ENCODE measurements at regions not wholly inside any gene's neighbourhood (a gene's known extent, or its start where the extent isn't known, plus 50 kb on each side); places are given as distances from the start of the nearest gene placed in this dataset.
"Not testable (repeated sequence)": the region's sequence is repeated elsewhere in the genome, so short reads cannot be mapped to it uniquely, and the experiment has no call there.

GRCh38 chr2:103169861-103170260 lies 408.0 kb downstream of the TMEM182 start:
- no peak for DNase-seq

GRCh38 chr2:103172821-103173220 lies 411.0 kb downstream of the TMEM182 start:
- no peak for DNase-seq

- no peak for DNase-seq
Observed at GRCh38 chr2:103174711-103175110, 412.9 kb downstream of the TMEM182 start.

- no peak for DNase-seq
Observed at GRCh38 chr2:103176294-103176915, 414.6 kb downstream of the TMEM182 start.

GRCh38 chr2:103179798-103180197 lies 418.0 kb downstream of the TMEM182 start:
- DNase-seq: no peak

GRCh38 chr2:103183061-103183460 lies 421.2 kb downstream of the TMEM182 start:
- DNase-seq: no peak

GRCh38 chr2:103196802-103197201 lies 435.0 kb downstream of the TMEM182 start:
- DNase-seq: no peak

- DNase-seq: not testable (repeated sequence)
Observed at GRCh38 chr2:103200774-103201173, 438.9 kb downstream of the TMEM182 start.

- no peak for DNase-seq
Observed at GRCh38 chr2:103208916-103209315, 447.1 kb downstream of the TMEM182 start.

GRCh38 chr2:103213028-103213542 lies 451.3 kb downstream of the TMEM182 start:
- DNase-seq: no peak

GRCh38 chr2:103218516-103218915 lies 456.7 kb downstream of the TMEM182 start:
- DNase-seq: no peak

- no peak for DNase-seq
Observed at GRCh38 chr2:103219398-103219797, 457.6 kb downstream of the TMEM182 start.

GRCh38 chr2:103222969-103223368 lies 461.1 kb downstream of the TMEM182 start:
- no peak for DNase-seq

GRCh38 chr2:103230796-103231195 lies 469.0 kb downstream of the TMEM182 start:
- DNase-seq: no peak

GRCh38 chr2:103232865-103233264 lies 471.0 kb downstream of the TMEM182 start:
- no peak for DNase-seq

- no peak for DNase-seq
Observed at GRCh38 chr2:103233691-103234090, 471.9 kb downstream of the TMEM182 start.

GRCh38 chr2:103235283-103235682 lies 473.5 kb downstream of the TMEM182 start:
- no peak for DNase-seq

GRCh38 chr2:103249462-103249861 lies 487.6 kb downstream of the TMEM182 start:
- no peak for DNase-seq

GRCh38 chr2:103252781-103253180 lies 490.9 kb downstream of the TMEM182 start:
- DNase-seq: no peak

- DNase-seq: no peak
Observed at GRCh38 chr2:103254611-103255010, 492.8 kb downstream of the TMEM182 start.

GRCh38 chr2:103264058-103264768 lies 502.4 kb downstream of the TMEM182 start:
- no peak for DNase-seq

- DNase-seq: no peak
Observed at GRCh38 chr2:103265521-103265920, 503.7 kb downstream of the TMEM182 start.

GRCh38 chr2:103268841-103269498 lies 507.1 kb downstream of the TMEM182 start:
- no peak for DNase-seq

- DNase-seq: no peak
Observed at GRCh38 chr2:103276869-103277268, 515.0 kb downstream of the TMEM182 start.
